IMR-90 (cell line): ENCODE measurements at regions not wholly inside any gene's neighbourhood (a gene's known extent, or its start where the extent isn't known, plus 50 kb on each side); places are given as distances from the start of the nearest gene placed in this dataset.

Experiments
- CTCF ChIP-seq: conservative IDR thresholded peaks from 2 replicates; pipeline ENCODE4 v1.5.1; 2012; ENCODE audit warnings: mild to moderate bottlenecking, low read depth, low read length, improper control_type of control experiment
- MAZ ChIP-seq: IDR thresholded peaks from 2 replicates; pipeline ENCODE4 v1.6.1; 2012; ENCODE audit warnings: low read depth, mild to moderate bottlenecking, low read length, improper control_type of control experiment, moderate library complexity, borderline replicate concordance
- POLR2A ChIP-seq: IDR thresholded peaks from 2 replicates; pipeline ENCODE4 v1.6.1; 2012; ENCODE audit warnings: mild to moderate bottlenecking, low read depth, low read length
- RAD21 ChIP-seq: IDR thresholded peaks from 2 replicates; pipeline ENCODE4 v1.6.1; 2012; ENCODE audit warnings: low read length, improper control_type of control experiment
- USF2 ChIP-seq: fragments of 150-350 bp; IDR thresholded peaks from 2 replicates; pipeline ENCODE4 v1.6.1; 2017; ENCODE audit warnings: mild to moderate bottlenecking, antibody characterized with exemption, low read length, low read depth

GRCh38 chrX:131843987-131844386 lies 179.1 kb upstream of the STK26 start:
- TF ChIP-seq CTCF (no peak), USF2 (no peak), POLR2A (no peak), MAZ (no peak), RAD21 (no peak)
